ENCODE measurements at regions not wholly inside any gene's neighbourhood (a gene's known extent, or its start where the extent isn't known, plus 50 kb on each side); places are given as distances from the start of the nearest gene placed in this dataset.
"Not testable (repeated sequence)": the region's sequence is repeated elsewhere in the genome, so short reads cannot be mapped to it uniquely, and the experiment has no call there.

DNA sequence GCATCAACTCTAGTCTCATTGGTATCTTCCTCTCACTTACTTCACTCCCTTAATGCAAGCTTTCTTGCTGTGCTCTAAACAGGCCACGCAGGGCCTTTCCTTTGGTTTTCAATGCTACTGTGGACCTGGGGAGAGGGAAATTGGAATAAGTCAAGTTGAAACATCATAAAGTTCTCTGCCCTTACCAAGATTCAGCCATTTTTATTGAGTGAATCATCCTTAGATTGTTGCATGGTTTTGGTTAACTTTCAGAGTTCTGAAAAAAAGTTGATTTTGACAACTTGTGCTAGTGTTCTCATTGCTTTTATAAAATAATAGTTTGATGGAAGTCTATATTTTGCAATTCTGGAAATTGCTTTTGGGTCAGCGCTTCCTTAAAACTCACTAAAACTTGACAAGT, 852.8 kb upstream of the ACVR2A start:
- DNase-seq = no peak

DNA sequence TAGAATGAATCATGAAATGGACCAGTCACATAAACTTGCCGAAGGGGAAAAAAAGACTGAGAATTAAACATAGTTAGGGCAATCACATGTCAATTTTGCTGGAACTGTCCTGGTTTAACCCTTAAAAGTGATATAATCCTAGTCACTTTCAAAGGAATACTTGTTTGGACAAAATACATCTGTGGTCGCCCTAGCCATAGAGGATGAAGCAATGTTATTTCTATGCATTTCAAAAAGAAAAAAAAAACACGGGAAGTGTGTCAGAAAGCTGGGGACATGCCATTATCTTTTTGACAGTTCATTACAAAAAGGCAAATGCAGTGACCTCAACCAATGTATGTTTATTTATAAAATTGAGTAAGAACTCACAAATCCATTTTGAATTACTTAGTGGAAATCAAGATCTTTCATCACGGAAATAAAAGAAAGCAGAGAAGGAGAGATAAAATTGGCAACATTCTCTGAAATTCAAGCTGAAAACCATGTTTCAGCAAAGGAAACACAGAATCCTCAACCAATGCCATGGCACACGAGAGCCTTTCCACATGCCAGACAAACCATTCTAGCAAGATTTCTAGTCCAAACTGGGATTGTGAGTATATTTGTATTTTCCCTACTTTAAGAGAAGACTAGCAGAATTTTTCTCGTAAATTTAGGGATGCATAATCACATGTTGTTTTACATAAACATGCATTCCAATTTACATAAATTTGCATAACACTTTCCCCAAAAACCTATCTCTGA, 854.3 kb upstream of the ACVR2A start:
- no peak for DNase-seq

DNA sequence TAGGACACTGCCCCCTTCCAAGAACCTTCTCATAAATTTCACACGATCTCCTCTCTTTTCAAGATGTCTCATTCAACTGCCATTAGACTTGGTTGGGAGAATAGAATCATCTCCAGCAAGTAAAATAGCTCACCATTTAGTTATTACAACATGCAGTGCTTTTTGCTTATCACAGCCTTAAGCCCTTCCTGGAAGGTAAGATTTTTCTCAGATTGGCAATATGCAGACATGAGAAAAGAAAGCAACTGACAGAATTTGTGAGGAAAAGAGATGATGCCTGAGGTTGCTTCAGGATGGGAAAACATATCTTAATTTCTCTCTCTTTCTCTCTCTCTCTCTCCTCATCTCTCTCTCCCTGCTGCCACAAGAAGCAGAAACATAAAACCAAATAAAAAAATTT, 855.1 kb upstream of the ACVR2A start:
- DNase-seq = no peak

DNA sequence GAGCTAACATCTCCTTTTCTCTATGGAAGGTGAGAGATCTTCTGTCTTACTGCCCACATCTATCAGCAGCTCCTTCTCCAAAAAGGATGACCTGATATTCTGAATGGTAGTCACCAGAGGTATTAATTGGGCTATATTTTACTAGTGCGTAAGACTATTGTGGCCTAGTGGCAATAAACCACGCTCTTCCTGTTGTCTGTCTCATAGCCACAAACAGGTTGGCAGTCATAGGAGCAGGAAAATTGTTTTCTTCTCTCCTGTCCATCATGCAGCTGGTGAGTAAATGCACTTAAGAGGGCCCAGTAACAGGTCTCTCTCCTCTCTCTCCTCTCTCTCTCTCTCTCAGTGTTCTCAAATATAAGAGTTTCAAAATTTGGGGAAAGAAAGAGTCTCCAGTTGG, 856.8 kb upstream of the ACVR2A start:
- no peak for DNase-seq

DNA sequence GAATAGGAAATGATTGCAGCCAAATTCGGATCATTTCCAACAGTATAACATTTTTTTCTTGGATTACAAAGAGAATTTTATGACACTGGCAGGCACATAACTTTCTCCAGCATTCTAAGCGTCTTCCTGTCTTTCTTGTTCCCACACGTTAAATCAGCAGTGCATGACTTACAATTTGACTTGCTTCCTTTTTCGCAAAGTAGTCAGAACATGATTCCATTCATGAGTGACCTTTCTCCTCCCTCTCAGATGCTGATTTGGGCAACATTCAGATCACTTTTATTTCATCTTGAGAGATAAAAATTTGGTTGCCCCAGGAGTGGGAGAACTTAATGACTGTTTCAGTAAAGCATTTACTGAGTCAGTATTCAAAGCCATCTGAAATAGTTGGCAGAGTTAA, 858.7 kb upstream of the ACVR2A start:
- DNase-seq = no peak

DNA sequence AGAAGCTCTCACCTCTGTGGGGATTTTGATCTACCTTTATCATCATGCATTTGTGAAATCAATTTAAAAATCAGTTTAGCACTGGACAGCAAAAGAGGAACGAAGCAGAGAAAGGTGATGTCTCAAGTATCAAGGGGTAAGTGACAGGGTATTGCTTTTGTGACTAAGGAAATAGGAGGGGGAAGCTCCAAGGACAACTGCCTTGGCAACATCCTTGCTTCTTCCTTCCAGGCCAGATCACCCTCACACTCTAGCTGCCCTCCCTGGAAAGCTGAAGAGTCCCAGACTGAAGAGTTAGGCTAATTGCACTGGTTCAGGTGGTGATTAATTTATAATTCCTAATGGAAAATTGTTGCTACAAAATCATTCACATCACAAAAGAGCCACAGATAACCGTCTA, 859.1 kb upstream of the ACVR2A start:
- no peak for DNase-seq

DNA sequence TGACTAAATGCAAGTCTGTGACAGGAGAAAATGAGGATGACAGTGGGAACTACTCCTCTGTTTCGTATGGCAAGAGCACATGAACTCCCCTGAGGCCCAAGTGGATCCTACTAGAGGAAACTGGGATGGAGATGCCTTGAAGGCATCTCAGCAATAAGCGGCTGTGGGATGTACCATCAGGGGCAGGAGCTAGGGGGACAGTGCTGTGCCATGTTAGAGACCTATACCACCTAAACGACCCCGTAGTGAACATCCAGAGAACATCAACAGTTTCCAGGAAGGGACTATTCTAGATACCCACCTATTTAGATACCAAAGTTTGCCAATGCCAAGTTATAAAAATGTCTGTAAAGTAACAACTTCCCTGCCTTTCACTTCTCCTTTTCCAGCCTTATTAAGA, 860.8 kb upstream of the ACVR2A start:
- DNase-seq = no peak

DNA sequence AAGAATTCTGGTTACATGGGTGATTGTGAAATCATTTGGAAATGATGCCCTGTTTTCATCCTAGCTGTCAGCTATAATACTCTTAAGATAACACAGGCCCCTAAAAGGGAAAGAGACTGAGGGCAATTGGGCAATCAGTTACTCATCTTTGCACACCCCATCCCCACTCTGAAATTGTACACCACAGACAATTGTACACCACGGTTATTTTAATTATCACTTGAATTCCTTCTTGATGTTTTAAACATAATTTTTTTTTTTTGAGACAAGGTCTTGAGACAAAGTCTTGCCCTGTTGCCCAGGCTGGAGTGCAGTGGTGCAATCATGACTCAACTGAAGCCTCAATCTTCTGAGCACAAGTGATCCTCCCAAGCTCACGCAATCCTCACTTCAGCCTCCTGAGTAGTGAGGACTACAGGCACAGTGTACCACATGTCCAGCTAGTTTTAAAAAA, 862.4 kb upstream of the ACVR2A start:
- DNase-seq = no peak

DNA sequence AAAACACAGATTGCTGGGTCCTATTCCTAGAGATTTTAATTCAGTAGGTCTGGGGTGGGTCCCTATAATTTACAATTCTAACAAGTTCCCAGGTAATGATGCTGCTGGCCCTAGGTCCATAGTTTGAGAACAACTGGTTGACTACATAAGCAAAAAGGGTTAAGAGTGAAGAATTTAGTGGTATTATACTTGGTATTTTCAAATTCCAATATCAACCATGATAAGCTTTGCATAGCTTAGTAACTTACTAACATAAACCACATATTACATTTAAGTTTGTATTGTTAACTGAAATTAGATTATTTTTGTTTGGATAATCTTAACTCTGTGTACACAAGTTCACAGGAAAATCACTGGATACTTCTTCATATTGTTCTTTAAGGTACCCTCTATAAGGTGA, 862.9 kb upstream of the ACVR2A start:
- no peak for DNase-seq

DNA sequence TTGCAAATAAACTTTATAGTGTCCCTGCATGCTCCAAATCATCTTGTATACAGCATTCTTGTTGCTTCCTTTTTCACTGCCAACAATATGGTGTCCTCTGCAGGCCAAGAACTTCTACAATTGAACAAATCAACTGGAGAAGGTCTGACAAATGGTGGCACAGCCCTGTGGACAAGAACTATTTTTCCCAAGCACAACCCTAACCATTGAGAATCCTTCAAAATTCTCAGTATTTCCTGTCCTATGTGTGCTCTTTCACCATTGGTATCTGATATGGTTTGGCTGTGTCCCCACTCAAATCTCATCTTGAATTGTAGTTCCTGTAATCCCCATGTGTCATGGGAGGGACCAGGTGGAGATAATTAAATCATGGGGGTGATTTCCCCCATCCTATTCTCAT, 865.1 kb upstream of the ACVR2A start:
- DNase-seq = no peak

DNA sequence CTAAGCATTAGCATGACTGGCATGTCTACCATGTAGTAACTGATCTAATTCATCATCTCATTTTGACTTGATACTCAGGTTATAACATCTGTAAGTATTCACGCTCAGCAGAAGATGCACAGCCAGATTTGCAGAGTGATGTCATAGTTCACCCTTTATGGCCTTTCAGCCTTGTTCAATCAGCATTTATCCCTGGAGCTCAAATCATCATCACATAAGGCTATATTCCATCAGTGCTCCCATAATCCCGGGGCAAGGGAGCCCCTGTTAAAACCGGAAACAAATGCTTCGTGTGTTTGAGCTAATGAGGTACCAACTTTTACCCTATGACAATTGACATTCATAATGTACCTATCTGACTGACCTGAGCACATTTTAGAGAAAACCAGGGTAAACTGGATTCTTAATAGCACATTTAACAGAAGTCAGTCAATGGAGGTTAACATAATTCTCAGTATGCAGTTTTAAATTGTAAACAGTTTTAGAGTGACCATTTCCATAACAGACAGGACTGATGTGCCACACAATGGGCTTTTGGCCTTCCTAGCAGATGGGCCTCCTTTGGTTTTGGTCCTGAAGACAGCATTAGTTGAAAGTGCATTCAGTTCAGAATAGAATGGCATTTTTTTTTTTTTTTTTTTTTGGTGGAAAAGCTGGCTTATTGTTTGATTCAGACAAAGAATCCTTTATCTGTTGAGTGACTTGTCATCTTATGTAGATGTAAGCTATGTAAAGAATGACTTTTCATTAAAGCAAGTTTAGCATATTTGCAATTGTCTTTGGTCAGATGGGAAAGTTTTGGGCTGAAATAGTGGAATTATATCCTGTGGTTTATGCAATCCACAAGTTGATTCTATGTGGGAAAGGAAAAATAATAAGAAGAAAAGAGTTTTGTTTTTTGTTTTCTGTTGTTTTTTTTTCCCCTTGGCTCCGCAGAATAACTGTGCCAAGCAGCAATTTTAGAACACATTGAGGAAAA, 866.0 kb upstream of the ACVR2A start:
- no peak for DNase-seq

DNA sequence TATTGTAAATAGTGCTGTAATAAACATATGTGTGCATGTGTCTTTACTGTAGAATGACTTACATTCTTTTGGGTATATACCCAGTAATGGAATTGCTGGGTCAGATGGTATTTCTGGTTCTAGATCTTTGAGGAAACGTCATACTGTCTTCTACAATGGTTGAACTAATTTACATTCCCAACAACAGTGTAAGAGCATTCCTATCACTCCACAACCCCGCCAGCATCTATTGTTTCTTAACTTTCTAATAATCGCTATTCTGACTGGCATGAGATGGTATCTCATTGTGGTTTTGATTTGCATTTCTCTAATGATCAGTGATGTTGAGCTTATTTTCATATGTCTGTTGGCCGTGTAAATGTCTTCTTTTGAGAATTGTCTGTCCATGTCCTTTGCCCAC, 873.8 kb upstream of the ACVR2A start:
- DNase-seq = not testable (repeated sequence)

DNA sequence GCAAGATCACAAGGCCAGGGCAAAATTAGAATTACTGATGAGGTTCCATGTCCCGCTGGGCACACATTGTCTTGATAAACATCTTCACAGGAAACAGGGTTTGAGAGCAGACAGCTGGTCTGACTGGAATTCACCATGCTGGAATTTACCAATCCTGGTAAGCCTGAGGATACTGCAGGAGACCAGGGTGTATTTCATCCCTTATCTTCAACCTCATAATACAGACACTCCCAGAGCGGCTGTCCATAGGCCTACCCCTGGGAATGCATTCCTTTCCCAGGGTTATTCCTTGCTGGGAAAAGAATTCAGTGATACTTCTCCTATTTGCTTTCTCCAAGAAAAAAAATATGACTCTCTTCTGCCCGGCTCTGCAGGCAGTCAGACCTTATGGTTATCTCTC, 875.1 kb upstream of the ACVR2A start:
- DNase-seq = not testable (repeated sequence)

DNA sequence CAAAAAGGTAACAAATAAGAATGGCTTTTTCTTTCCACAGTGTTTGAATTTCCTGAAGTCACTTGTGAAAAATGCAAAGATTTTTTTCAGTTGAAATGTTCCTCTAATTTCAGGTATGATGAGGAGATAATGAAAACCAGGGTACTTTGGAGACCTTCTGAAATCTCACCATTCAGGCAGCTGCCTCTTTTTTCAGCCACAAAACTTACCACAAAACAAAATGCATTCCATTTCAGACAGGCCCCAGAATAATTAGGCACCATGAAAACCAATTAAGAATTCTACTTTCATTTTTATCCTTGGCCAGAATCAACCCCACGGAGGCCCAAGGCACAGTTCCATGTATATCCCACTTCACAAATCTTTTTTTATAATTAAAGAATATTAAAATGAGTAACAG, 880.3 kb upstream of the ACVR2A start:
- no peak for DNase-seq

DNA sequence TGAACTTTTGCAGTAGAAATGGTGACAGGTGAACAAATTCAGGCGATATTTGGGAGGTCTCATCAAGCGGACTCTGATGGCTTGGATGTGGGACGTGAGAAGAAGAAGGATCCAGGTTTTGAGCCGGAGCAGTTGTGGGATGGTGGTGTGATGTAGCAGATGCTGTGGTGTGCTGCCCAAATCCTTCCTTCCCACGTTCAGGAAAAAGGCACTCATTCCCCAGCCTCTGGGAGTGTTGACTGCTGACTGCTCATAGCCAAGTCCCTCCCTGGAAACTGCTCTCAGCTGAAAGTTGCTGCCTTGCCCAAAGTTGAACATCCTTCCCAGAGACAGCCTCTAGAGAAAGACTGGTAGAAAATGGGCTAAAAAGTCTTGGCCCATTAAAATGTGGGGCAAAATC, 890.3 kb upstream of the ACVR2A start:
- no peak for DNase-seq

DNA sequence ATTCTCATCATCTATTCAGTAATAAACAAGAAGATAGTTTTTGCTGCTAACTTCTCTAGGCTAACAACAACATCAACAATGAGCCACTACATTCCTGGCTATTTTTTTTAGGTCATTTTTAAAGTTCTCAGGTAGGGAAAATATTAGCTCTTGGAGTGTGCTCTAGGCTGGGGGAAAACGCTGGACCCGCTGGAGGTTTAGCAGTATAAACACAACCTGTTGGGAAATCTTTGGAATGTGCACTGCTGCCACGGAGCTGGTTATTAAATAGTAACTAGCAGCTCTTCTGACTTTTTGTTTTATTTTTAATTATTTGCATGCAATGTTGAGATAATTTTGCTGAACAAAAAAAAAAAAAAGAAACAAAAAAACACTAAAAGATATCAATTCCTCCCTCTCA, 892.1 kb upstream of the ACVR2A start:
- no peak for DNase-seq

DNA sequence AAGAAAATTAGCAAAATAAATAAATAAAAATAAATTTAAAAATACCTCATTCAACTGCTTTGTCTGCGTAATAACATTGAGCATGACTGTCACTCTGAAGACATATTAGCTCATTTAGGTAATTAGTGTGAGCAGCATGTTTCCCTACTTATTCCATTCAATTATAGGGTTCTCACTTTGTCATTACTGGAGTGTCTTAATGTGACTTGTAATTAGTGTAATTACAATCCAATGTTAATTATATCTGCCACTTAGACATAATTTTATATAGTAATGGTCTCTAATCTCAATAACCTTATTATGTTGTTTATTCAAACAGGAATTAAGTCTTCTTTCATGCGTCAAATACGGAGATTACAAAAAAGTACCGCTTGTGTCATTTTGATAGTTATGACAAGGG, 893.9 kb upstream of the ACVR2A start:
- DNase-seq = no peak

DNA sequence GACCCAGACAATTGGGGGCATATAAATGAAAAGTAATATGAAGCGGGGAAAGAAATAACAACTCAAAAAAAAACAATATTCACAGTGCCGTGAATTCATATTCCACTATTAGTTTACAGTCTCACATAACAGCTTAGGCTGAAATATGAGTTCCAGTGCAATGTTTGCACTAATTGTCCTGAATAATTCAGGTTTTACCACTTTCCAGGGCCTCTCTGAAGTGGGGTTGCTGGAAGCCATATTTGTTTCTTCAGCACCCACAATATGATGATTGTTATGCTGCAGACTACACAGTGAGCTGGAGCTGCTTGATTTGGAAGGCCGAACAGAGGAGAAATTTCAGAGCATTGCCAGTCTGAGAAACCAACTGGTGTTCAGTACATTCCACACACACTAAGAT, 894.5 kb upstream of the ACVR2A start:
- DNase-seq = no peak

DNA sequence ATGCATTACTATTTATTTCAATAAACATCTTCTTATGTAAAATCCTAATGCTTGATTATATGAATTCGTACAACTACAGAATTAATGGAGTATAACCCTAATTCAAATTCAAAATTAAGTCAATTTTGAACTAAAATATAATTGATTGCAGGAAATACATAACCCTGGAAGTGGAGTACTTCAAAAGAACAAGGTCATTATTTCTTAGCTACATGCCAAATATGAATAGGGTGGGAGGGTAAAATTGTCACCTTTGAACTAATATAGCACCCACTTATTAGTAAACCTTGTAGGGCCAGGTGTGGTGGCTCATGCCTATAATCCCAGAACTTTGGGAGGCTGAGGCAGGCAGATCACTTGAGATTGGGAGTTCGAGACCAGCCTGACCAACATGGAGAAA, 895.4 kb upstream of the ACVR2A start:
- DNase-seq = no peak

DNA sequence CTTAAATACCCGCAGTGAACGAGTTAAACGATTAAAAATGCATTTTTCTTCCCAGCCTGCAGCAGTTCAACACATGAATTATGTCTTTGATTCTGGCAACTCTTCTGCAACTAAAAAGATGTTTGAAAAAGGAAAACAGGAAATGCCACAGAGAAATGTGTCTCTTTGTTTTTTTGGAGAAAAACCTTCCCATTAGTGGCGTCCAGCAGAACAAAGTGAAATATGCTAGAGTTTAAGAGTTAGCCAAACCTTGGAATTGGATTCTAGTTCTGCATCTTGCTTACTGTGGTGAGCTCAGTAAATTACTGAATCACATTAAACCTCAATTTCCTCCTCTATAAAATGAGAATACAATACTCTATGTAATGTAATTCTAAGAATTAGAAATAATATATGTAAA, 900.2 kb upstream of the ACVR2A start:
- DNase-seq = no peak

DNA sequence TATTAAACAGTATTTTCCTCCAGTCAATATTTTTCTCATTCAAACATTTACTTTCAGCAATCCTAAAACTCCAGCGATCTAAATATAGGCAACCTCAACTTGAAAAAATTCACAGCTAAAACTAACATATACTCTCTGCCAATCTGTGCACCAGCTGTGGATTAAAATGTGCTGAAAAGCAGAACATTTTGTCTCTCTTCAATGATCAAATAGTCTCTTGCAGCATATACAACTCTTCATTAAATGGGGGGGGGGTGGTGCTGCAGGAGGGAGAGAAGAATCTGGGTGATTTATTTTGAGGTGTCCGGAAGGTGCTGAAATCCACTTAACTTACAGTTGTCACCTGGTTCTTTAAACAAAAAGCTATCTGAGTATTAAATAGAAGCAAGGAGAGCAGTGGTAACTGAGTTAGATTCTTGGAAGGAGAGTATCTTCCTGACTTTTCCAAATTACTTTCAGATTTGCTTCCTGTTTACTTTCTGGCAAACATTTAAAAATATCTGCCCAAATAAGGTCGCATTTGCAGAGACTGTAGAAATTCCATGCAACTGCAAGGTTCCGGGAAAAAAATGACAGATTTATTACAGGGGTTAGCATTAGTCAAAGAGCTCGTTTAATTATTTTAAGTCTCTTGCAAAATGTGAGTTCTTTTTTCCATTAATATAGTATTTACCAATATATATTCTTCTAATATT, 904.7 kb upstream of the ACVR2A start:
- no peak for DNase-seq

DNA sequence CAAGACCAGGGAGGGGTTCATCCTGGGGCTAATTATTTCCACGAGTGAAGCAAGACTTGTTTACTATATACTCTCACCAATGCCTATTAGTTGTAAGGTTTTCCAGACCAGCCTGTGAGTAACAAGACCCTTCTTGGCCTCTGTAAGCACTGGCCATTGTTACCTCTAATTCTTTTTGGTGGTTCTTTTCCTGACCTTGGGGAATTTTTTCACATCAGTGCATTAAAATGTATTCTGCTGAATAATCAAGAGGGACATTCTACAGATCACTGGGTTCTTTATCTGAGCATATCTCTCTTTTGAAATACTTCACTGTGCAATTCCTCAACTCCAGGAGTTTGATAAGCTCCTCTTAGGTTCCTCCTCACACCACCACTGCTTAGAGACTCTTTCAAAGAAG, 909.9 kb upstream of the ACVR2A start:
- DNase-seq = no peak

DNA sequence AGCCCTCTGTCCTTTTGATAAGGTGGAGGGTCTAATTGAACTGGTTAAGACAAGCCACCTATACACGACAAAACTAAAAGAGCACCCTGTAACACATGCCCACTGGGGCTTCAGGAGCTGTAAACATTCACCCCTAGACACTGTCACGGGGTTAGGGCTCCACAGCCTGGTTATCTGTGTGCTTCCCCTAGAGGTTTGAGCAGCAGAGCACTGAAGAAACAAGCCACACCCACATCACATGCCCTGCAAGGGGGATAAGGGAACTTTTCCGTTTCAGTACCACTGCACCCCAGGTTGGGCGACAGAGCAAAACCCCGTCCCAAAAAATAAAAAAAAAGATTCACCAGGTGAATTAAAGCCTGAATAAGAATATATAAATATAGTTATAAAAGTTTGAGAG, 913.7 kb upstream of the ACVR2A start:
- DNase-seq = no peak

All from activated naive CD4-positive, alpha-beta T cell (primary cell).